Thyroid gland (tissue), 4 donors: ENCODE measurements at regions not wholly inside any gene's neighbourhood (a gene's known extent, or its start where the extent isn't known, plus 50 kb on each side); places are given as distances from the start of the nearest gene placed in this dataset.

Experiments used
- CTCF ChIP-seq, 6 experiments: fragments of 200-600 bp in 3 of 6; fragments of 450-650 bp in 3 of 6; sonication (generic) in 3 of 6; IDR thresholded peaks; one replicate each; pipeline ENCODE4 v1.5.1; 2016 to 2019; ENCODE audit warnings: antibody characterized with exemption in 6 of 6, mild to moderate bottlenecking in 2 of 6, inconsistent platforms in 1 of 6, moderate library complexity in 1 of 6
- POLR2A ChIP-seq, 2 donors: fragments of 450-650 bp; IDR thresholded peaks; one replicate each; pipeline ENCODE4 v1.6.1; 2017; ENCODE audit warnings: antibody characterized with exemption in 2 of 2, mild to moderate bottlenecking in 2 of 2, moderate library complexity in 1 of 2

- no peak for TF ChIP-seq CTCF (IDR thresholded peaks at IDR 0.05)
- TF ChIP-seq POLR2A (IDR thresholded peaks at IDR 0.05): no peak
Observed at GRCh38 chr18:70382017-70382416, 93.2 kb downstream of the SOCS6 start.
